K562 (cell line): ENCODE measurements at regions not wholly inside any gene's neighbourhood (a gene's known extent, or its start where the extent isn't known, plus 50 kb on each side); places are given as distances from the start of the nearest gene placed in this dataset.

Experiments used
- ATF6 ChIP-seq: sonication (generic); formaldehyde crosslinking; IDR thresholded peaks from 2 replicates; pipeline ENCODE4 v1.4.0; 2020; ENCODE audit warnings: mild to moderate bottlenecking, missing genetic modification reagents
- CTBP1 ChIP-seq: fragments of 450-650 bp; IDR thresholded peaks from 2 replicates; pipeline ENCODE4 v1.6.1; 2016; ENCODE audit warnings: borderline replicate concordance
- CTCF ChIP-seq, 3 experiments: IDR thresholded peaks in 2 of 3; conservative IDR thresholded peaks in 1 of 3; 2 replicates each; pipeline ENCODE4 v1.5.1; 2011 to 2012; ENCODE audit warnings: low read length in 3 of 3, mild to moderate bottlenecking in 3 of 3, control low read depth in 2 of 3, improper control_type of control experiment in 1 of 3, inconsistent platforms in 1 of 3, low read depth in 1 of 3, mixed read lengths in 1 of 3, moderate library complexity in 1 of 3; ENCODE audit not compliant: insufficient read depth in 2 of 3
- ELF4 ChIP-seq: fragments of 450-650 bp; formaldehyde crosslinking; IDR thresholded peaks from 2 replicates; pipeline ENCODE4 v1.4.0; 2022; ENCODE audit warnings: missing genetic modification characterization
- EP300 ChIP-seq: IDR thresholded peaks from 2 replicates; pipeline ENCODE4 v1.6.1; 2012; ENCODE audit warnings: low read length, improper control_type of control experiment
- MAX ChIP-seq: sonication (generic); formaldehyde crosslinking; IDR thresholded peaks from 2 replicates; pipeline ENCODE4 v1.9.0; 2022; ENCODE audit warnings: mild to moderate bottlenecking, missing genetic modification reagents
- NR1H2 ChIP-seq: sonication (generic); formaldehyde crosslinking; IDR thresholded peaks from 2 replicates; pipeline ENCODE4 v1.4.0; 2020; ENCODE audit warnings: mild to moderate bottlenecking, missing genetic modification reagents
- POLR2AphosphoS5 ChIP-seq: IDR thresholded peaks from 2 replicates; pipeline ENCODE4 v1.6.1; 2011; ENCODE audit warnings: mild to moderate bottlenecking, low read depth, low read length, moderate library complexity; ENCODE audit not compliant: control insufficient read depth, insufficient read depth
- RAD21 ChIP-seq, 2 experiments: fragments of 250-450 bp in 1 of 2; fragments of 450-650 bp in 1 of 2; sonication (Bioruptor Pico) in 1 of 2; formaldehyde crosslinking in 1 of 2; IDR thresholded peaks in 1 of 2; conservative IDR thresholded peaks in 1 of 2; 2 replicates each; pipeline versions ENCODE4 v1.4.0 to v1.8.0; 2020 to 2022; ENCODE audit warnings: mild to moderate bottlenecking in 2 of 2, moderate library complexity in 1 of 2
- ZNF24 ChIP-seq: fragments of 450-650 bp; IDR thresholded peaks from 2 replicates; pipeline ENCODE4 v1.6.1; 2016
- ZNF444 ChIP-seq: fragments of 250-450 bp; sonication (Bioruptor Pico); IDR thresholded peaks from 2 replicates; pipeline ENCODE4 v1.4.0; 2020; ENCODE audit warnings: mild to moderate bottlenecking, moderate library complexity
- TF ChIP-seq, protein P1 (sequence below): IDR thresholded peaks from 3 replicates; pipeline ENCODE4 v1.6.1; 2011; ENCODE audit warnings: borderline replicate concordance, mild to moderate bottlenecking, moderate library complexity; ENCODE audit not compliant: insufficient read length; ENCODE audit errors: extremely low read depth
- TF ChIP-seq, protein P2 (sequence below): sonication (generic); formaldehyde crosslinking; IDR thresholded peaks from 2 replicates; pipeline ENCODE4 v1.8.0; 2022; ENCODE audit warnings: missing genetic modification reagents, mild to moderate bottlenecking, borderline replicate concordance
- TF ChIP-seq, protein P3 (sequence below), 2 experiments: fragments of 450-650 bp in 1 of 2; sonication (generic) in 1 of 2; formaldehyde crosslinking in 1 of 2; IDR thresholded peaks in 1 of 2; conservative IDR thresholded peaks in 1 of 2; 2 replicates each; pipeline versions ENCODE4 v1.6.1 to v1.8.1; 2016 to 2023; ENCODE audit warnings: mild to moderate bottlenecking in 2 of 2, moderate library complexity in 2 of 2, inconsistent platforms in 1 of 2, missing genetic modification reagents in 1 of 2

GRCh38 chr6:105981888-105982358 is 104.2 kb upstream of the PRDM1 start:
- TF ChIP-seq CTCF (IDR thresholded peaks at IDR 0.05 in 2 of 3, conservative IDR thresholded peaks at IDR 0.05 in 1 of 3; ENCODE audit: insufficient read depth in 2 of 3, low read depth in 1 of 3, low read length in 3 of 3) = no peak
- TF ChIP-seq NR1H2 = no peak
- no peak for TF ChIP-seq POLR2AphosphoS5
- no peak for TF ChIP-seq ZNF24
- TF ChIP-seq ZNF444 = no peak
- no peak for TF ChIP-seq RAD21 (CRISPR knock-in tag; conservative IDR thresholded peaks at IDR 0.05 in 1 of 2, IDR thresholded peaks at IDR 0.05 in 1 of 2)
- TF ChIP-seq, protein P1, sequence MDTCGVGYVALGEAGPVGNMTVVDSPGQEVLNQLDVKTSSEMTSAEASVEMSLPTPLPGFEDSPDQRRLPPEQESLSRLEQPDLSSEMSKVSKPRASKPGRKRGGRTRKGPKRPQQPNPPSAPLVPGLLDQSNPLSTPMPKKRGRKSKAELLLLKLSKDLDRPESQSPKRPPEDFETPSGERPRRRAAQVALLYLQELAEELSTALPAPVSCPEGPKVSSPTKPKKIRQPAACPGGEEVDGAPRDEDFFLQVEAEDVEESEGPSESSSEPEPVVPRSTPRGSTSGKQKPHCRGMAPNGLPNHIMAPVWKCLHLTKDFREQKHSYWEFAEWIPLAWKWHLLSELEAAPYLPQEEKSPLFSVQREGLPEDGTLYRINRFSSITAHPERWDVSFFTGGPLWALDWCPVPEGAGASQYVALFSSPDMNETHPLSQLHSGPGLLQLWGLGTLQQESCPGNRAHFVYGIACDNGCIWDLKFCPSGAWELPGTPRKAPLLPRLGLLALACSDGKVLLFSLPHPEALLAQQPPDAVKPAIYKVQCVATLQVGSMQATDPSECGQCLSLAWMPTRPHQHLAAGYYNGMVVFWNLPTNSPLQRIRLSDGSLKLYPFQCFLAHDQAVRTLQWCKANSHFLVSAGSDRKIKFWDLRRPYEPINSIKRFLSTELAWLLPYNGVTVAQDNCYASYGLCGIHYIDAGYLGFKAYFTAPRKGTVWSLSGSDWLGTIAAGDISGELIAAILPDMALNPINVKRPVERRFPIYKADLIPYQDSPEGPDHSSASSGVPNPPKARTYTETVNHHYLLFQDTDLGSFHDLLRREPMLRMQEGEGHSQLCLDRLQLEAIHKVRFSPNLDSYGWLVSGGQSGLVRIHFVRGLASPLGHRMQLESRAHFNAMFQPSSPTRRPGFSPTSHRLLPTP = no peak
- TF ChIP-seq ATF6 (CRISPR knock-in tag) = no peak
- TF ChIP-seq MAX (CRISPR knock-in tag) = no peak
- no peak for TF ChIP-seq ELF4 (CRISPR knock-in tag)
- no peak for TF ChIP-seq EP300
- TF ChIP-seq CTBP1 = no peak
- TF ChIP-seq, protein P2, sequence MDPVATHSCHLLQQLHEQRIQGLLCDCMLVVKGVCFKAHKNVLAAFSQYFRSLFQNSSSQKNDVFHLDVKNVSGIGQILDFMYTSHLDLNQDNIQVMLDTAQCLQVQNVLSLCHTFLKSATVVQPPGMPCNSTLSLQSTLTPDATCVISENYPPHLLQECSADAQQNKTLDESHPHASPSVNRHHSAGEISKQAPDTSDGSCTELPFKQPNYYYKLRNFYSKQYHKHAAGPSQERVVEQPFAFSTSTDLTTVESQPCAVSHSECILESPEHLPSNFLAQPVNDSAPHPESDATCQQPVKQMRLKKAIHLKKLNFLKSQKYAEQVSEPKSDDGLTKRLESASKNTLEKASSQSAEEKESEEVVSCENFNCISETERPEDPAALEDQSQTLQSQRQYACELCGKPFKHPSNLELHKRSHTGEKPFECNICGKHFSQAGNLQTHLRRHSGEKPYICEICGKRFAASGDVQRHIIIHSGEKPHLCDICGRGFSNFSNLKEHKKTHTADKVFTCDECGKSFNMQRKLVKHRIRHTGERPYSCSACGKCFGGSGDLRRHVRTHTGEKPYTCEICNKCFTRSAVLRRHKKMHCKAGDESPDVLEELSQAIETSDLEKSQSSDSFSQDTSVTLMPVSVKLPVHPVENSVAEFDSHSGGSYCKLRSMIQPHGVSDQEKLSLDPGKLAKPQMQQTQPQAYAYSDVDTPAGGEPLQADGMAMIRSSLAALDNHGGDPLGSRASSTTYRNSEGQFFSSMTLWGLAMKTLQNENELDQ (CRISPR knock-in tag) = no peak
- TF ChIP-seq, protein P3, sequence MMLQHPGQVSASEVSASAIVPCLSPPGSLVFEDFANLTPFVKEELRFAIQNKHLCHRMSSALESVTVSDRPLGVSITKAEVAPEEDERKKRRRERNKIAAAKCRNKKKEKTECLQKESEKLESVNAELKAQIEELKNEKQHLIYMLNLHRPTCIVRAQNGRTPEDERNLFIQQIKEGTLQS (IDR thresholded peaks at IDR 0.05) = no peak
- TF ChIP-seq, protein P3 (CRISPR knock-in tag; conservative IDR thresholded peaks at IDR 0.05) = no peak
